CD4-positive, alpha-beta T cell treated with Interleukin-4 for 1 hour (primary cell): ENCODE measurements at regions not wholly inside any gene's neighbourhood (a gene's known extent, or its start where the extent isn't known, plus 50 kb on each side); places are given as distances from the start of the nearest gene placed in this dataset.

Experiments used
- DNase-seq, 2 donors: peaks; one replicate each; pipeline ENCODE4 v3.0.0-alpha.2; 2020 to 2022

GRCh38 chr17:13352747-13353415 is 248.8 kb downstream of the HS3ST3A1 start:
- no peak for DNase-seq

- DNase-seq = no peak
Observed at GRCh38 chr17:13351046-13351445, 250.7 kb downstream of the HS3ST3A1 start.

- DNase-seq = no peak
Observed at GRCh38 chr17:13350466-13350865, 251.3 kb downstream of the HS3ST3A1 start.

GRCh38 chr17:13346996-13347762 is 254.6 kb downstream of the HS3ST3A1 start:
- DNase-seq = no peak

GRCh38 chr17:13346592-13346991 is 255.1 kb downstream of the HS3ST3A1 start:
- DNase-seq = no peak

- DNase-seq = no peak
Observed at GRCh38 chr17:13346081-13346533, 255.6 kb downstream of the HS3ST3A1 start.

GRCh38 chr17:13338421-13338820 is 263.3 kb downstream of the HS3ST3A1 start:
- no peak for DNase-seq

- peak in 1 of 2 donors; percentile 23 for DNase-seq
Observed at GRCh38 chr17:13337864-13338371, 263.8 kb downstream of the HS3ST3A1 start.

- DNase-seq = no peak
Observed at GRCh38 chr17:13337151-13337550, 264.6 kb downstream of the HS3ST3A1 start.

GRCh38 chr17:13334374-13334773 is 267.4 kb downstream of the HS3ST3A1 start:
- DNase-seq = no peak

GRCh38 chr17:13333661-13334060 is 268.1 kb downstream of the HS3ST3A1 start:
- no peak for DNase-seq

- DNase-seq = no peak
Observed at GRCh38 chr17:13332207-13332606, 269.5 kb downstream of the HS3ST3A1 start.

GRCh38 chr17:13329421-13329820 is 272.3 kb downstream of the HS3ST3A1 start:
- no peak for DNase-seq

- no peak for DNase-seq
Observed at GRCh38 chr17:13323990-13324389, 277.7 kb downstream of the HS3ST3A1 start.

GRCh38 chr17:13321951-13322701 is 279.6 kb downstream of the HS3ST3A1 start:
- DNase-seq = no peak

- no peak for DNase-seq
Observed at GRCh38 chr17:13320046-13320785, 281.5 kb downstream of the HS3ST3A1 start.

GRCh38 chr17:13316657-13317056 is 285.1 kb downstream of the HS3ST3A1 start:
- DNase-seq = no peak

- DNase-seq = no peak
Observed at GRCh38 chr17:13311306-13311705, 290.4 kb downstream of the HS3ST3A1 start.

- no peak for DNase-seq
Observed at GRCh38 chr17:13310858-13311257, 290.9 kb downstream of the HS3ST3A1 start.

GRCh38 chr17:13306310-13306962 is 288.6 kb upstream of the ELAC2 start:
- no peak for DNase-seq

- DNase-seq = no peak
Observed at GRCh38 chr17:13302983-13303382, 285.2 kb upstream of the ELAC2 start.

- DNase-seq = no peak
Observed at GRCh38 chr17:13302419-13302818, 284.6 kb upstream of the ELAC2 start.
